Heart right ventricle (tissue), 16 donors: ENCODE measurements at regions not wholly inside any gene's neighbourhood (a gene's known extent, or its start where the extent isn't known, plus 50 kb on each side); places are given as distances from the start of the nearest gene placed in this dataset.

Experiments used
- ATAC-seq, 8 donors: fragments of 200-7000 bp; cut with Tn5 transposase; one replicate each; pipeline ENCODE4 v1.9.1; 2020; ENCODE audit warnings: mild to moderate bottlenecking in 8 of 8, moderate library complexity in 8 of 8, moderate number of reproducible peaks in 1 of 8
- DNase-seq, 2 donors: peaks; one replicate each; pipeline ENCODE4 v3.0.0-alpha.2; 2020
- H3K27ac ChIP-seq, 10 donors: fragments of 200-600 bp; sonication (generic) in 2 of 10; one replicate each; pipeline versions ENCODE4 v1.5.0 to v1.8.0; 2020 to 2022; ENCODE audit warnings: mild to moderate bottlenecking in 3 of 10
- H3K27me3 ChIP-seq, 7 donors: fragments of 200-600 bp; one replicate each; pipeline ENCODE4 v1.8.0; 2021 to 2022; ENCODE audit warnings: mild to moderate bottlenecking in 2 of 7
- H3K36me3 ChIP-seq, 9 donors: fragments of 200-600 bp; sonication (generic) in 1 of 9; one replicate each; pipeline versions ENCODE4 v1.5.0 to v1.8.0; 2020 to 2022; ENCODE audit warnings: mild to moderate bottlenecking in 2 of 9
- H3K4me1 ChIP-seq, 9 donors: fragments of 200-600 bp; sonication (generic) in 1 of 9; one replicate each; pipeline versions ENCODE4 v1.5.0 to v1.8.0; 2020 to 2022; ENCODE audit warnings: mild to moderate bottlenecking in 4 of 9
- H3K4me3 ChIP-seq, 10 donors: fragments of 200-600 bp; sonication (generic) in 2 of 10; one replicate each; pipeline versions ENCODE4 v1.5.0 to v1.8.0; 2020 to 2022; ENCODE audit warnings: mild to moderate bottlenecking in 7 of 10, moderate library complexity in 2 of 10
- H3K9me3 ChIP-seq, 11 donors: fragments of 200-600 bp in 10 of 11; sonication (generic) in 2 of 11; one replicate each; pipeline versions ENCODE4 v1.5.0 to v1.8.0; 2013 to 2022; ENCODE audit warnings: mild to moderate bottlenecking in 2 of 11, control low read depth in 1 of 11, moderate library complexity in 1 of 11
- WGBS, 2 donors: extraction: QIAGEN DNeasy Blood & Tissue Kit; methylation state at CpG; one replicate each; pipeline ENCODE4 v1.1.7; 2013; ENCODE audit warnings: inconsistent platforms in 1 of 2; 5-methylcytosine and 5-hydroxymethylcytosine counted together
- intact Hi-C, 10 donors: fragments of 100-400 bp; cut with DNase I; formaldehyde crosslinking; loops; one replicate each; pipeline versions ENCODE4 v1.11.1 to v1.14.2; 2022
- TF ChIP-seq, protein P1 (sequence below), 9 donors: fragments of 200-600 bp; sonication (generic) in 2 of 9; IDR thresholded peaks; one replicate each; pipeline versions ENCODE4 v1.5.0 to v1.8.0; 2021 to 2022; ENCODE audit warnings: antibody characterized with exemption in 9 of 9, mild to moderate bottlenecking in 5 of 9, moderate library complexity in 1 of 9
- donor health status: Arrhythmogenic right ventricular cardiomyopathy.
- donor health status: ischemic (EF 13 %, LVEDD 7.1; RV severe dilation, severe dysfunction).
- donor health status: healthy with polysubstance abuse.
- donor health status: DM: no; HTN: yes; CAD: no.
- donor health status: DM: no; HTN: no; CAD: no.
- donor health status: ischemic (EF 25% LVEDD 6.9; RV normal size, moderate dysfunction).
- donor health status: ischemic (EF 25% LVEDD 5.7; RV mildly dilated, moderate dysfunction).
- donor health status: healthy.
- donor health status: DM: yes; HTN: yes; CAD: no.
- donor health status: Ischemic cardiomyopathy.
- donor health status: ischemic (EF 35%, LVEDD 5.7; RV mildly dilated, moderate dysfunction).
- donor health status: nonischemic (EF 11% LVEDD 7.7; RV severe dilation, severe dysfunction).
- donor health status: DM: yes; HTN: yes; CAD: no.
- donor health status: PGD.
- donor health status: ischemic (EF 29% LVEDD 5.4; RV normal size, mild dysfunction).
- donor health status: nonischemic (EF 23%, LVEDD 6.1; RV moderate dilation, normal function).

GRCh38 chr5:124822647-124823046 is 76.2 kb upstream of the ZNF608 start:
- Histone ChIP-seq H3K9me3 (no peaks in the 10 kb centered on the region), H3K36me3 (no peaks in the 10 kb centered on the region), H3K4me1 (peaks cover 0 to 6% (median 0%) of the 10 kb centered on the region in 9 donors), H3K27ac (no peak overlapping the region), H3K4me3 (no peak overlapping the region), H3K27me3 (no peaks in the 10 kb centered on the region)
- TF ChIP-seq, protein P1, sequence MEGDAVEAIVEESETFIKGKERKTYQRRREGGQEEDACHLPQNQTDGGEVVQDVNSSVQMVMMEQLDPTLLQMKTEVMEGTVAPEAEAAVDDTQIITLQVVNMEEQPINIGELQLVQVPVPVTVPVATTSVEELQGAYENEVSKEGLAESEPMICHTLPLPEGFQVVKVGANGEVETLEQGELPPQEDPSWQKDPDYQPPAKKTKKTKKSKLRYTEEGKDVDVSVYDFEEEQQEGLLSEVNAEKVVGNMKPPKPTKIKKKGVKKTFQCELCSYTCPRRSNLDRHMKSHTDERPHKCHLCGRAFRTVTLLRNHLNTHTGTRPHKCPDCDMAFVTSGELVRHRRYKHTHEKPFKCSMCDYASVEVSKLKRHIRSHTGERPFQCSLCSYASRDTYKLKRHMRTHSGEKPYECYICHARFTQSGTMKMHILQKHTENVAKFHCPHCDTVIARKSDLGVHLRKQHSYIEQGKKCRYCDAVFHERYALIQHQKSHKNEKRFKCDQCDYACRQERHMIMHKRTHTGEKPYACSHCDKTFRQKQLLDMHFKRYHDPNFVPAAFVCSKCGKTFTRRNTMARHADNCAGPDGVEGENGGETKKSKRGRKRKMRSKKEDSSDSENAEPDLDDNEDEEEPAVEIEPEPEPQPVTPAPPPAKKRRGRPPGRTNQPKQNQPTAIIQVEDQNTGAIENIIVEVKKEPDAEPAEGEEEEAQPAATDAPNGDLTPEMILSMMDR (IDR thresholded peaks at IDR 0.05): no peak
- intact Hi-C loops: no loop called here
- DNase-seq (no peak), ATAC-seq (no peak)
- WGBS, 2 donors: 97 to 98% methylated on average over 2 of the region's 2 CpGs

- no peaks in the 10 kb centered on the region for H3K27me3 ChIP-seq
- no peak overlapping the region for H3K27ac ChIP-seq
- no peak overlapping the region for H3K4me3 ChIP-seq
- 63 to 75% methylated on average over 3 of the region's 3 CpGs for WGBS, 2 donors
- TF ChIP-seq, protein P1 (IDR thresholded peaks at IDR 0.05): no peak
- peaks cover 0 to 6% (median 0%) of the 10 kb centered on the region in 9 donors for H3K4me1 ChIP-seq
- no peaks in the 10 kb centered on the region for H3K9me3 ChIP-seq
- DNase-seq: no peak
- ATAC-seq: no peak
- no peaks in the 10 kb centered on the region for H3K36me3 ChIP-seq
- intact Hi-C loops: no loop called here
These were observed 76.9 kb upstream of the ZNF608 start for GRCh38 chr5:124823380-124823779.

GRCh38 chr5:124824637-124825158 is 78.3 kb upstream of the ZNF608 start:
- 53 to 54% methylated on average over 4 of the region's 4 CpGs for WGBS, 2 donors
- TF ChIP-seq, protein P1 (IDR thresholded peaks at IDR 0.05): no peak
- peaks cover 0 to 6% (median 0%) of the 10 kb centered on the region in 9 donors for H3K4me1 ChIP-seq
- no peak overlapping the region for H3K4me3 ChIP-seq
- ATAC-seq (peak in 1 of 8 donors; percentile 15), DNase-seq (no peak)
- no peak overlapping the region for H3K27ac ChIP-seq
- no peaks in the 10 kb centered on the region for H3K9me3 ChIP-seq
- no peaks in the 10 kb centered on the region for H3K36me3 ChIP-seq
- intact Hi-C loops: no loop called here
- no peaks in the 10 kb centered on the region for H3K27me3 ChIP-seq

- no peaks in the 10 kb centered on the region for H3K9me3 ChIP-seq
- H3K27ac ChIP-seq: no peak overlapping the region
- ATAC-seq: no peak
- no peak overlapping the region for H3K4me3 ChIP-seq
- WGBS, 2 donors: 95 to 96% methylated on average over 5 of the region's 5 CpGs
- H3K4me1 ChIP-seq: peaks cover 0 to 6% (median 0%) of the 10 kb centered on the region in 9 donors
- H3K27me3 ChIP-seq: no peaks in the 10 kb centered on the region
- intact Hi-C loops: no loop called here
- DNase-seq: no peak
- H3K36me3 ChIP-seq: no peaks in the 10 kb centered on the region
- TF ChIP-seq, protein P1 (IDR thresholded peaks at IDR 0.05): no peak
These were observed 79.0 kb upstream of the ZNF608 start for GRCh38 chr5:124825250-124825982.
